Hepatic stellate cell (primary cell): ENCODE measurements at regions not wholly inside any gene's neighbourhood (a gene's known extent, or its start where the extent isn't known, plus 50 kb on each side); places are given as distances from the start of the nearest gene placed in this dataset.

Experiments
- DNase-seq: peaks from one replicate; pipeline ENCODE4 v3.0.0; 2011; ENCODE audit warnings: low spot score

GRCh38 chr10:113292086-113292485 lies 260.8 kb upstream of the HABP2 start:
- no peak for DNase-seq

GRCh38 chr10:113292743-113293142 lies 260.1 kb upstream of the HABP2 start:
- DNase-seq = no peak

GRCh38 chr10:113293167-113293566 lies 259.7 kb upstream of the HABP2 start:
- DNase-seq = no peak

GRCh38 chr10:113294868-113295267 lies 258.0 kb upstream of the HABP2 start:
- DNase-seq = no peak

- peak; percentile 50 for DNase-seq
Observed at GRCh38 chr10:113297226-113297625, 255.6 kb upstream of the HABP2 start.

DNA sequence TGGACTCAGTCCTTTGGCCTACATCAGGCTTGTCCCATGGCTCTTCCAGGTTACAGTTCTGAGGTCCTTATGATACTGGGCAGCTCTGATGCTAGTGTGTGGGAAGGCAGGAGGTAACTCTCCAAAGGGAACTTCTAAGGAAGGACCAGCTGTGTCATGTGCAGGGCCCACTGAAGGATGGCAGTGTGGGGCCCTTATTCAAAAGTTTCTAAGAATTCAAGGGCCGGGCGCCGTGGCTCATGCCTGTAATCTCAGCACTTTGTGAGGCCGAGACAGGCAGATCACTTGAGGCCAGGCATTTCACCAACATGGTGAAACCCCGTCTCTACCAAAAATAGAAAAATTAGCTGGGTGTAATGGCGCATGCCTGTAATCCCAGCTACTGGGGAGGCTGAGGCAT lies 254.2 kb upstream of the HABP2 start:
- no peak for DNase-seq

DNA sequence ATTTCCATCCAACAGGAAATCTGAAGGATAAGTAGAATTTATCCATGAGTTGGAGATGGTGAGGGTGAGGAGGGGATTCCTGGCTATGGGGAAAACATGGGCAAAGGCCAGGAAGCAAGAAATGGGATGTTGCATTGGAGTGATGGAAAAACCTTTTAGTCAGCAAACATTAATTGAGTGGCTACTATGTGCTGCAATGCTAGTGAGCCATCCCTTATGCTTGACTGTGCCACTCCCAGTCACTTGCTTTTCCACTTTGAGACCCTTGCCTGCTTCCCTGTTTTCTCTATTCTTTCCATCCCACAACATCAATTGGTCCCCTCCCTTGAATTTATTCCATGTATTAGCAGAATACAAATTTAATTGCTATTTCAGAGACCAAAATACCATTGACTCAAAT lies 252.7 kb upstream of the HABP2 start:
- DNase-seq = no peak

GRCh38 chr10:113300617-113301016 lies 252.2 kb upstream of the HABP2 start:
- DNase-seq = no peak

DNA sequence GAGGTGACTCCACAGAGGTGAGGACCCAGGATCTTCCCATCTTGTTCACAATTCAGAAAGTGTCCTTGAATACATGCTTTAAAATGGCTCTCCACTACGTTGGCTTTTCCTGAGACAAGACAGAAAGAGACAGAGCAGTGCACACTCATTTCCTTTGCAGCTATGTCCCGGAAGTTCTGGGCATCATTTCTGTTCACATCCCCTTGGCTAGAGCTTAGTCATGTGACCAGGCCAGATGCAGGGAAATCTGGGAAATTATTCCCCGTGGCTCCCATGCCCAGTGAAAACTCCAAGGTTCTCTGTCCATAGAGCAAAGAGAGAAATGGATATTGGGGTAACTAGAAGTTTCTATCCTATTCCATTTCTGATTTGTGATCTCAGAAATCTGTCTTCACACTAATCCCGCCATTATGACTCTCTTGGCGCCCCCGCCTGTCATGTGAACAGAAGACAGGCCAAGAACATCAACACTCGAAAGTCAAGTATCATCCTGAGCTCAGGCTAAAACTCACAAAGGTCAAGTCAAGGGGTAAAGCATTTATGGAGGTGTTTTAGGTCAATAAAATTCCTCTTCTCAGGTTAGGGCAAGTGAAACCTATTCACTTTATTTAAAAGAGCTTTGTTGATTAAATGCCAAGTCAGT lies 251.4 kb upstream of the HABP2 start:
- no peak for DNase-seq

DNA sequence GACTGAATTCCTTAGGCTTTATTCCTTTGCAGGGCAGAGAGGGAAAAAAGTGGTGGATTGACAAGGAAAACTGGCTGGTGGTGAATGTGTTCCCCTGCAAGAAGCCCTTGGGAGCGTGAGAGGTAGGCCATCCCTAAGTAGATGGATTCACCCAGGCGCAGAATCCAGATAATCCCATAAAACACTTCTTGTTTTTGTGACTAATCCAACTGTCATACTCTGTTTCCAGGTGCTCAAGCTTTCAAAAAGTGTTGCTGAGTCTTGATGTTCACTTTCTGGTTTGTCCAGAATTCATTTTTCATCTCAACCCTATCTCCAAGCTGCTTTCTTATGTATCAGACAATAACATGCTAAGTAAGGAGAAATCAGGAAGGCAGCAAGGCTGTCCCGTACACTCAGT lies 250.8 kb upstream of the HABP2 start:
- no peak for DNase-seq

DNA sequence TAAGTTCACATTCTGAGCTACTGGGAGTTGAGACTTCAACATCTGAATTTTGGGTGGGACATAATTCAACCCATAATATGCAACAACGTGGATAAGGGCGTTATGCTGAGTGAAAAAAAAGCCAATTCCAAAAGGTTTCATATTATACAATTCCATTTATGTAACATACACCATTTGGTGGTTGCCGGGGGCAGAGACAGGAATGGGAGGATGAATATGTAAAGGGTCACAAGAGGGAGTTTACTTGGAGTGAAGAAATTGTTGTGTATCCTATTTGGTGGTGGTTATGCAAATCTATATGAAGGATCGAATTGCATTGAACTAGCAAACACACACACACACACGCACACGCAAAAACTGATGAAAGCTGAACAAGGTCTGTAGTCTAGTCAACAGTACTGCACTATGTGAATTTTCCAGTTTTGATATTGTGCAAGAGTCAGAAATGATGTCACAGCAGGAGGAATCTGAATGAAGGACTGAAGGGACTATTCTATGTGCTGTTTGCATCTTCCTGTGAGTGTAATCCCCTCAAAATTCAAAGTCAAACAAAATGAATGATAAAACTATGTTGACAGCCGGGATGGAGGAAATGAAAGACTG lies 249.2 kb upstream of the HABP2 start:
- DNase-seq = no peak

GRCh38 chr10:113304726-113305125 lies 248.1 kb upstream of the HABP2 start:
- DNase-seq = no peak

- DNase-seq = no peak
Observed at GRCh38 chr10:113305871-113306270, 247.0 kb upstream of the HABP2 start.

DNA sequence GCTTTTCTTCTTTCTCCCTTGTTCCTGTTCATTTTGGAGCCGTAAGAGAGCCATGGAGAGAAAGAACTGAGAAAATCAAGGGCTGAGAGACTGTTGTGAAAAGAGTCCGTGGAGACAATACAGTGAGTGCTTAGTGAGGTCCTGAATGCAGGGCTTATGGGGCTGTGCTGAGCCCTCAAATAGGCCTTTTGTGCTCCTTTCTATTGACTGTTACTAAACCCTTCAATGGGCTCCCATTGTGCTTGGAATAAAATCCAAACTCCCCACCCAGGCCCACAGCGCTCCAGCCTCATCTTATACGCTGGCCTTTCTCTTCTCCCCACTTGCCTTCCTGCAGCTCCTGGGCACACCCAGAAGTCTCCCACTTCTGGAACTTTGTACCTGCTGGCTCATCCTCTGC lies 243.1 kb upstream of the HABP2 start:
- DNase-seq = no peak

- DNase-seq = no peak
Observed at GRCh38 chr10:113310347-113310746, 242.5 kb upstream of the HABP2 start.

DNA sequence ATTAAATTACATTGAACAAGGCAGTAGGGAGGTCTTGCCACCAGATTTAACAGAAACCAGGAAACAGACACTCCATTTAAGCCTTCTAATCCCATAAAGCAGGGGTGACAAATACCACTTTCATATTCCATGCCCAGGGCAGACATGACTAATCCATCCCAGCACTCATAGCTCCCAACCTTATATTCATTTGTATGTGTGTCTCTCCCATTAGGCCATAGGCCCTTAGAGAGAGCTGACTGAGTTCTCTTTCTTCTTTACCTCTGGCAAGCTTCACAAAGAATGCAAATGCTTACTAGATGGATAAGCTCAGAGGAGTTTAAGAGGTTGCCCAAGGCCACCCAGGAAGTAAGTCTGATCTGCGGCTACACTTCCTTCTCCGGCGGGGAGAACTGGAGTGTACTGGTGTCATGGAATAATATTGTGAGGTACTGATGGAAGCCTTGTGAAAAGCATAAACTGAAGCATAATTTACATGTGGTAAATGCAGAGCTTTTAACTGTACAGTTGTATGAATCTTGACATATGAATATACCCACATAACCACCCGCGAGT lies 239.7 kb upstream of the HABP2 start:
- DNase-seq = no peak

DNA sequence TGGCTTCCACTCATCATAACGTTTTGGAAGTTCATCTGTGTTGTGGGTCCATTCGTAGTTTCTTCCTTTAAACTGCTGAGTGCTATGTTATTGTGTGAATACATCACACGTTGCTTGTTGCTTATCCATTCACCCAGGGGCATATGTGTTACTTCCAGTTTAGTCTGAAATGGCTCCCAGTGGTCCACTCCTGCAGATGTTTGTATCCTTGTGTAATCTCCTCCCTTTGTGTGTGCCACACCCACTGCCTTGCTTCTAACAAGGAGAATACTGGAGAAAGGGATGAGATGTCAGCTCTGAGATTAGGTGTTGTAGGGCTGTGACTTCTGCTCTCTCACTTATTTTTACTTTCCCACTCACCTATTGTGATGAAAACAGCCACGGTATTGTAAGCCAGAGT lies 239.1 kb upstream of the HABP2 start:
- DNase-seq = no peak

GRCh38 chr10:113316506-113316905 lies 236.3 kb upstream of the HABP2 start:
- DNase-seq = no peak

- no peak for DNase-seq
Observed at GRCh38 chr10:113317489-113317888, 235.4 kb upstream of the HABP2 start.

GRCh38 chr10:113319479-113319878 lies 233.4 kb upstream of the HABP2 start:
- DNase-seq = no peak

- DNase-seq = no peak
Observed at GRCh38 chr10:113320211-113320610, 232.6 kb upstream of the HABP2 start.

GRCh38 chr10:113320987-113321386 lies 231.9 kb upstream of the HABP2 start:
- no peak for DNase-seq

GRCh38 chr10:113322843-113323242 lies 230.0 kb upstream of the HABP2 start:
- DNase-seq = no peak

DNA sequence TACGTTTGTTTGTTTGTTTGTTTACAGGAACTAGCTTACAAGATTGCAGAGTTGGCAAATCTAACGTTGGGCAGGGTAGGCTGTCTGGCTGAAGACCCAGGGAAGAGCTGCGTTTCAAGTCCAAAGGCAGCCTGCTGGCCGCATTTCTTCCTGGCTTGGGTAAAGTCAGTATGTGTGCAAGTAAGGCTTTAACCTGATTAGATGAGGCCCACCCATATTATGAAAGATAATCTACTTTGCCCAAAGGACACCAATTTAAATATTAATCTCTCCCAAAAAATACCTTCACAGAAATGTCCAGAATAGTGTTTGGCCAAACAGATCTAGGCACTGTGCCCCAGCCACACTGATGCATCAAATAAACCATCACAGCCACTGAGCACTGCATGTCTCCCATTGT lies 228.9 kb upstream of the HABP2 start:
- no peak for DNase-seq
